ENCODE measurements at regions not wholly inside any gene's neighbourhood (a gene's known extent, or its start where the extent isn't known, plus 50 kb on each side); places are given as distances from the start of the nearest gene placed in this dataset.

GRCh38 chr13:65264066-65264465 lies 1966.1 kb downstream of the PCDH9 start:
- TF ChIP-seq EZH2 (IDR thresholded peaks at IDR 0.05) (no peak), POLR2AphosphoS5 (IDR thresholded peaks at IDR 0.05; ENCODE audit: borderline replicate concordance, low read depth, low read length) (no peak)
